ENCODE measurements at regions not wholly inside any gene's neighbourhood (a gene's known extent, or its start where the extent isn't known, plus 50 kb on each side); places are given as distances from the start of the nearest gene placed in this dataset.

GRCh38 chr16:66007717-66008116, 358.8 kb upstream of the CDH5 start:
- TF ChIP-seq EZH2 (IDR thresholded peaks at IDR 0.05; ENCODE audit: borderline replicate concordance) (no peak), CTCF (IDR thresholded peaks at IDR 0.05; ENCODE audit: poor library complexity) (no peak)
